ENCODE measurements at regions not wholly inside any gene's neighbourhood (a gene's known extent, or its start where the extent isn't known, plus 50 kb on each side); places are given as distances from the start of the nearest gene placed in this dataset.

DNA sequence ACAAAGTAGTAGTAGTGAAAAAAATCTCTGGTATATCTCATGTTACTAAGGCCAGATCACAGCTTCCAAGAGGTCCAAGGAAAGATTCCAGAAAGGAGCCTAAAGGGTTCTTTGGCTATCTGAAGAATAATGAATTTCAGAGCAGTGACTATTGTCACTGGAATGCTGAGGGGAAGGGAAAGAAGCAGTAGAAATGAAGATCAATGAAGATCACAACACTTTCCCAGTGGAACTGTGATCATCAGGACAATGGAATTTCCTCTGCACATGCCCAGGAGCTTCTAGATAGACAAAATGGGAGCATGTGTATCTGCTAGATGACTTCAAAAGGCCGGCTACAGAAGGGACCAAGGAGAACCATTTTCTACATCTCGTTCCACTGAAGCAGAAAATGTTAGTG lies 219.5 kb upstream of the PHYHIPL start:
- H3K27ac ChIP-seq, result no peak overlapping the region
- no peaks in the 10 kb centered on the region for H3K36me3 ChIP-seq
- no peaks in the 10 kb centered on the region for H3K27me3 ChIP-seq
- H3K9me3 ChIP-seq, result peaks cover 0 to 6% (median 0%) of the 10 kb centered on the region in 4 donors
- intact Hi-C loops (cut with DNase I; ENCODE audit: low total_unique reads), result loop anchor here (10.0 kb wide), 1 partner anchor 218 kb away; the partner anchor contains the start of gene PHYHIPL
- no peak for DNase-seq
- TF ChIP-seq POLR2A (IDR thresholded peaks at IDR 0.05) (no peak), EP300 (IDR thresholded peaks at IDR 0.05) (no peak)
- WGBS, 5 donors, result 77 to 97% (median 88%) methylated on average over 2 of the region's 2 CpGs
- no peak overlapping the region for H3K4me3 ChIP-seq
- no peaks in the 10 kb centered on the region for H3K4me1 ChIP-seq

- no peaks in the 10 kb centered on the region for H3K27me3 ChIP-seq
- peaks cover 0 to 6% (median 0%) of the 10 kb centered on the region in 4 donors for H3K9me3 ChIP-seq
- 79 to 89% (median 83%) methylated on average over 1 of the region's 1 CpG for WGBS, 5 donors
- no peaks in the 10 kb centered on the region for H3K4me1 ChIP-seq
- no peak overlapping the region for H3K27ac ChIP-seq
- DNase-seq, result no peak
- H3K36me3 ChIP-seq, result no peaks in the 10 kb centered on the region
- intact Hi-C loops (cut with DNase I; ENCODE audit: low total_unique reads), result loop anchor here (10.0 kb wide), 1 partner anchor 217 kb away; the partner anchor contains the start of gene PHYHIPL
- no peak overlapping the region for H3K4me3 ChIP-seq
- TF ChIP-seq EP300 (IDR thresholded peaks at IDR 0.05), result no peak
- no peak for TF ChIP-seq POLR2AphosphoS5 (IDR thresholded peaks at IDR 0.05)
- TF ChIP-seq POLR2A (IDR thresholded peaks at IDR 0.05), result no peak
- TF ChIP-seq CTCF (IDR thresholded peaks at IDR 0.05), result no peak
Measured at GRCh38 chr10:58957517-58957916, 218.9 kb upstream of the PHYHIPL start.

DNA sequence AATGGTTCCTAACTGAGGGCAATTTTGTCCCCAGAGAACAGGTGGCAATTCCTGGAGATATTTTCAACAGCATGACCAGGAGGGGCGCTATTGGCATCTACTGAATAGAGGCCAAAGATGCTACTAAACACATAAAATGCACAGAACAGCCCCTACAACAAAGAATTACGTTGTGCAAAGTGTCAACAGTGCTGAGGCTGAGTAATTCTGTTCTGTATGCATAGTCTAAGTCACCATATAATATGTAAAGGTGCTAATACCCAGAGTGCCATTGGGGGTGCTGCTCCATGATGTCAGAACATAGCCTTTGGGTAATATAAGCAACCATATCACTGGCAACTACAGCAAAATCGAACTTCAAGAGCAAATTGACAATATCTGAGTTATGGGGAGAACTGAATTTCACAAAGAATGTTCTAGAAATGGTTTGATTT lies 213.3 kb upstream of the PHYHIPL start:
- peaks cover 0 to 6% (median 0%) of the 10 kb centered on the region in 4 donors for H3K4me1 ChIP-seq
- H3K36me3 ChIP-seq, result no peaks in the 10 kb centered on the region
- H3K9me3 ChIP-seq, result peaks cover 0 to 6% (median 0%) of the 10 kb centered on the region in 4 donors
- no peak for TF ChIP-seq POLR2AphosphoS5 (IDR thresholded peaks at IDR 0.05)
- TF ChIP-seq POLR2A (IDR thresholded peaks at IDR 0.05), result no peak
- TF ChIP-seq CTCF (IDR thresholded peaks at IDR 0.05), result no peak
- no peak for TF ChIP-seq EP300 (IDR thresholded peaks at IDR 0.05)
- peaks cover 0 to 4% (median 0%) of the 10 kb centered on the region in 3 donors for H3K27me3 ChIP-seq
- no peak overlapping the region for H3K4me3 ChIP-seq
- WGBS, 5 donors, result 45 to 58% (median 48%) methylated on average over 3 of the region's 3 CpGs
- intact Hi-C loops (cut with DNase I; ENCODE audit: low total_unique reads), result no loop called here
- H3K27ac ChIP-seq, result no peak overlapping the region
- DNase-seq, result no peak

GRCh38 chr10:58963723-58964124 lies 212.7 kb upstream of the PHYHIPL start:
- intact Hi-C loops (cut with DNase I; ENCODE audit: low total_unique reads), result no loop called here
- no peak overlapping the region for H3K4me3 ChIP-seq
- peak in 1 of 2 donors; percentile 70 for DNase-seq
- H3K27me3 ChIP-seq, result peaks cover 0 to 4% (median 0%) of the 10 kb centered on the region in 3 donors
- H3K27ac ChIP-seq, result no peak overlapping the region
- H3K36me3 ChIP-seq, result no peaks in the 10 kb centered on the region
- peaks cover 0 to 6% (median 0%) of the 10 kb centered on the region in 4 donors for H3K4me1 ChIP-seq
- 31 to 57% (median 39%) methylated on average over 3 of the region's 3 CpGs for WGBS, 5 donors
- TF ChIP-seq POLR2A (IDR thresholded peaks at IDR 0.05) (no peak), EP300 (IDR thresholded peaks at IDR 0.05) (no peak), CTCF (IDR thresholded peaks at IDR 0.05) (no peak), POLR2AphosphoS5 (IDR thresholded peaks at IDR 0.05) (no peak)
- peaks cover 0 to 6% (median 0%) of the 10 kb centered on the region in 4 donors for H3K9me3 ChIP-seq

- no peak for DNase-seq
- intact Hi-C loops (cut with DNase I; ENCODE audit: low total_unique reads), result no loop called here
- TF ChIP-seq CTCF (IDR thresholded peaks at IDR 0.05) (no peak), POLR2AphosphoS5 (IDR thresholded peaks at IDR 0.05) (no peak), POLR2A (IDR thresholded peaks at IDR 0.05) (no peak), EP300 (IDR thresholded peaks at IDR 0.05) (no peak)
- Histone ChIP-seq H3K9me3 (peaks cover 0 to 5% (median 0%) of the 10 kb centered on the region in 4 donors), H3K4me1 (peaks cover 0 to 6% (median 0%) of the 10 kb centered on the region in 4 donors), H3K27ac (no peak overlapping the region), H3K36me3 (no peaks in the 10 kb centered on the region), H3K27me3 (peaks cover 0 to 4% (median 0%) of the 10 kb centered on the region in 3 donors), H3K4me3 (no peak overlapping the region)
- WGBS, 5 donors, result 93 to 100% (median 96%) methylated on average over 1 of the region's 1 CpG
Measured at GRCh38 chr10:58965855-58966254, 210.6 kb upstream of the PHYHIPL start.
